ENCODE measurements at regions not wholly inside any gene's neighbourhood (a gene's known extent, or its start where the extent isn't known, plus 50 kb on each side); places are given as distances from the start of the nearest gene placed in this dataset.
"Not testable (repeated sequence)": the region's sequence is repeated elsewhere in the genome, so short reads cannot be mapped to it uniquely, and the experiment has no call there.

DNA sequence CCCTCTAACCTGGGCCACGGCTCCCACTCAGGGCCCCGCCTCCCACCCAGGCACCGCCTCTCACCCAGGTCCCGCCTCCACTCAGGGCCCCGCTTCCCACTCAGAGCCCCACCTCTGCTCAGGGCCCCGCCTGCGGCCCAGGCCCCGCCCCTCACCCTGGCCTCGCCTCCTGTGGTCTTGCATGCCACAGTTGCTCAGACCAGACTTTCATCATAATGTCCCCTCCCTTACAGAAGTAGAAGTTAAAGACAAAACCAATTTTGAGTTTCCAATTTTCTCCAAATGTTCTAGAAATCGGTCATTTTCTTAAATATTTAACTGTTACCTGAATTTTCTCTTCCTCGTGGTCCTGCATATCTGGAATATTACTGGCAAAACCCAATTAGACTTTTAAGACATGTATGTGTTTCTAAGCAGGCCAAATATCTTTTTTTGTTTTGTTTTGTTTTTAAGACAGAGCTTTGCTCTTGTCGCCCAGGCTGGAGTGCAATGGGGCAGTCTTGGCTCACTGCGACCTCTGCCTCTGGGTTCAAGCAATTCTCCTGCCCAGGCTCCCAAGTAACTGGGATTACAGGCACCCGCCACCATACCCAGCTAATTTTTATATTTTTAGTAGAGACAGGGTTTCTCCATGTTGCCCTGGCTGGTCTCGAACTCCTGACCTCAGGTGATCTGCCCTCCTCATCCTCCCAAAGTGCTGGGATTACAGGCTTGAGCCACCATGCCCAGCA is 102.8 kb downstream of the FAM53A start:
- CTCF ChIA-PET: interaction anchor here (0.7 kb wide), 1 partner anchor 15 kb away, joined by 3 read pairs; no protein-coding TSS in a partner anchor
- H3K9me3 ChIP-seq (ENCODE audit: control extremely low read depth in 1 of 5, control insufficient read depth in 4 of 5, insufficient read depth in 2 of 5, low read depth in 1 of 5, low read length in 4 of 5); H3K36me3 ChIP-seq (ENCODE audit: control insufficient read depth in 4 of 4, insufficient read depth in 4 of 4, low read length in 3 of 4); H3K27me3 ChIP-seq (replicated peaks in 2 of 5; ENCODE audit: control insufficient read depth in 4 of 5, insufficient read depth in 5 of 5, low read length in 4 of 5); H3K4me3 ChIP-seq (ENCODE audit: control insufficient read depth in 1 of 7, extremely low read depth in 1 of 7, insufficient read depth in 4 of 7, low read depth in 2 of 7, low read length in 6 of 7): not testable (repeated sequence)
- DNase-seq: peak; percentile 93 to 96 (median 95)
- WGBS (ENCODE audit: insufficient coverage): 29% methylated on average over 10 of the region's 15 CpGs
- Histone ChIP-seq H3K27ac (ENCODE audit: insufficient read depth in 1 of 2, low read depth in 1 of 2, low read length in 2 of 2, poor library complexity in 1 of 2, severe bottlenecking in 2 of 2) (peak overlapping the region in 1 of 2 experiments; percentile 43), H3K4me1 (ENCODE audit: control extremely low read depth in 1 of 4, control insufficient read depth in 4 of 4, insufficient read depth in 4 of 4, low read length in 3 of 4) (peaks cover 0 to 21% (median 16%) of the 10 kb centered on the region in 4 experiments)
- POLR2A ChIA-PET: interaction anchor here (0.6 kb wide), 1 partner anchor 10 kb away, joined by 3 read pairs; no protein-coding TSS in a partner anchor

DNA sequence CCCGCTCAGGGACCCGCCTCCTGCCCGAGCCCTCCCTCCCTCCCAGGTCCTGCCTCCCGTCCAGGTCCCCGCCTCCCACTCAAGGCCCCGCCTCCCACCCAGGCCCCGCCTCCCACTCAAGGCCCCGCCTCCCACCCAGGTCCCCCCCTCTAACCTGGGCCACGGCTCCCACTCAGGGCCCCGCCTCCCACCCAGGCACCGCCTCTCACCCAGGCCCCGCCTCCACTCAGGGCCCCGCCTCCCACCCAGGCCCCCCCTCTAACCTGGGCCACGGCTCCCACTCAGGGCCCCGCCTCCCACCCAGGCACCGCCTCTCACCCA is 103.5 kb downstream of the FAM53A start:
- H3K9me3 ChIP-seq (ENCODE audit: control extremely low read depth in 1 of 5, control insufficient read depth in 4 of 5, insufficient read depth in 2 of 5, low read depth in 1 of 5, low read length in 4 of 5); DNase-seq; H3K27me3 ChIP-seq (replicated peaks in 2 of 5; ENCODE audit: control insufficient read depth in 4 of 5, insufficient read depth in 5 of 5, low read length in 4 of 5); CTCF ChIA-PET; H3K4me3 ChIP-seq (ENCODE audit: control insufficient read depth in 1 of 7, extremely low read depth in 1 of 7, insufficient read depth in 4 of 7, low read depth in 2 of 7, low read length in 6 of 7); H3K36me3 ChIP-seq (ENCODE audit: control insufficient read depth in 4 of 4, insufficient read depth in 4 of 4, low read length in 3 of 4); H3K27ac ChIP-seq (ENCODE audit: insufficient read depth in 1 of 2, low read depth in 1 of 2, low read length in 2 of 2, poor library complexity in 1 of 2, severe bottlenecking in 2 of 2): not testable (repeated sequence)
- WGBS (ENCODE audit: insufficient coverage): no CpG with 5 or more reads among the region's 16 CpGs
- POLR2A ChIA-PET: interaction anchor here (0.9 kb wide), 1 partner anchor 140 kb away, joined by 4 read pairs; the partner anchor contains the start of genes TACC3 and TMEM129
- peaks cover 0 to 21% (median 16%) of the 10 kb centered on the region in 4 experiments for H3K4me1 ChIP-seq (ENCODE audit: control extremely low read depth in 1 of 4, control insufficient read depth in 4 of 4, insufficient read depth in 4 of 4, low read length in 3 of 4)

DNA sequence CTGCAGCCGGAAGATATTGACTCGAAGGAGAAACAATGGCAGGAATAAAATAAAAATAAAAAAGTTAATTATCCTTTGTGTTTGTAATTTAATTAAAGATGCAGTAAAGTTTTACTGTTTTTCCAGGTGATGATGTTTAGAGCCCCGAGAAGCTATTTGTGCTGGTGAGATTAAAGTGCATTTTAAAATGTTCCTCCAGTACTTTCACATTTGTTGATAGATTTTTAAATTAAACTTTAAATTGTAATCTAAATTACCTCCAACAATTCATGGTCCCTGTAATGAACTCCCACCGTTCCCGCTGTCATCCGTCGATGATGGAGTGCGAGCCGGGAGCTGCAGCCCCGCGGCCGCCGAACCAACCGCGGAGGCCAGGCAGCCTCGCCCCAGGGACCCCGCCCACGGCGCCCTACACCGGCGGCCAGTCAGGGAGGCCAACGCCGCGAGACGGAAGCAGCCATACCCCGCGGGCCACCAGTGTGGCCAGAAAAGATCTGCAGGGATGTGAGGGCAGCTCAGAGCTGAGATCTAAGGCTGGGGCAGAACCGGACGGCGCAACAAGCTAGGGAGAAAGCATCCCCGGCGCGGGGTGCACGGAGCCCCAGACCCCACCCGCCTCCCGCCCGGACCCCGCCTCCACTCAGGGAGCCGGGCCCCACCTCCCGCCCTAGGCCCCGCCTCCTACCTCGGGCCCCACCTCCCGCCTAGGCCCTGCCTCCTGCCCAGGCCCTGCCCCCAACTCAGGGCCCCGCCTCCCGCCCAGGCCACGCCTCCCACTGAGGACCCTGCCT is 104.0 kb downstream of the FAM53A start:
- WGBS (ENCODE audit: insufficient coverage): 0% methylated on average over 33 of the region's 46 CpGs
- CTCF ChIA-PET: no interaction called here

DNA sequence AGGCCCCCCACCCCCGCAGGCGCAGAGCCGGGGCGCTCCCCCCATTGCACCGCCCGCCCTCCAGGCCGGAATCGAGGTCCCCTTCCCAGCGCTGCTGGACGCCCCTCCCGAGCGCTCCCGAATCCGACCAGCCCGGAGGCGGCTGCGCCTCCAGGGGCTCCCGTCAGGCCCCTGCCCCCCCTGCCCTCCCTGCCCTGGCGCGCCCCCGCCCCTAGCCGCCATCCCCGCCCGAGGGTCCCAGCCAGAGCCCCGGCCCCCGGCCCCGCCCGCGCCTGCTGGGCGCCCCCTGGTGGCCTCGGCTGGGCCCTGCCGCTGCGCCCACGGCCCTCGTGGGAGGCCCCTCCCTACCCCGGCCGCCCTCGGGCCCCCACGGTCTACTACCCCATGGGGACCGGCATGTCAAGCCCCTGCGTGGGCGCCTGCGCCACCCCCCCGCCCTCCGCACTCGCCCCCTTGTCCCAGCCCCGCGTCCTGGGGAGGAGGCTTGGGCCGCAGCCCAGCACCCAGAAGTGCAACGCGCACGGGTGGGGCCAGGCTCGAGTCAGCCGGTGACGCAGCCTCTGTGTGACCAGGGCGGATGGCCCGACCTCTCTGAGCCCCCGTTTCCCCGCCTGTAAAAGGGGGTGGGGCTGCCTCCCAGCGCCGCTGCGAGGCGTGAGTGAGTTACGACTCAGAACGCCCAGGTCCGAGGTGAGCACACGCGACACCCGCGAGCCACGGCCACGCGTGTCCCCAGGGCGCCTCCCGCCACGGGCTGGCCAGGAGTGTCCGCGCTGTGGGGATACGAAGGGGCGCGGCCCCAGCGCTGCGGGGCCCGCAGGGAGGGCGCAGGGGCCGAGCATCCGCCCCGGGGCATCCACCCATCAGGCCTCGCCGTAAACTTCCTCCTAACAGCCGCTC is 104.9 kb downstream of the FAM53A start:
- H3K27ac ChIP-seq (ENCODE audit: insufficient read depth in 1 of 2, low read depth in 1 of 2, low read length in 2 of 2, poor library complexity in 1 of 2, severe bottlenecking in 2 of 2): peak overlapping the region in 1 of 2 experiments; percentile 66
- peak overlapping the region; percentile 62 to 83 (median 73) for H3K4me3 ChIP-seq (ENCODE audit: control insufficient read depth in 1 of 7, extremely low read depth in 1 of 7, insufficient read depth in 4 of 7, low read depth in 2 of 7, low read length in 6 of 7)
- no peaks in the 10 kb centered on the region for H3K27me3 ChIP-seq (replicated peaks in 2 of 5; ENCODE audit: control insufficient read depth in 4 of 5, insufficient read depth in 5 of 5, low read length in 4 of 5)
- POLR2A ChIA-PET: interaction anchor here (0.7 kb wide), 1 partner anchor 17 kb away, joined by 3 read pairs; no protein-coding TSS in a partner anchor
- DNase-seq: peak; percentile 53 to 77 (median 72)
- H3K36me3 ChIP-seq (ENCODE audit: control insufficient read depth in 4 of 4, insufficient read depth in 4 of 4, low read length in 3 of 4): no peaks in the 10 kb centered on the region
- CTCF ChIA-PET: no interaction called here
- under 1% methylated on average over 55 of the region's 91 CpGs for WGBS (ENCODE audit: insufficient coverage)
- peaks cover 0 to 21% (median 16%) of the 10 kb centered on the region in 4 experiments for H3K4me1 ChIP-seq (ENCODE audit: control extremely low read depth in 1 of 4, control insufficient read depth in 4 of 4, insufficient read depth in 4 of 4, low read length in 3 of 4)
- H3K9me3 ChIP-seq (ENCODE audit: control extremely low read depth in 1 of 5, control insufficient read depth in 4 of 5, insufficient read depth in 2 of 5, low read depth in 1 of 5, low read length in 4 of 5): no peaks in the 10 kb centered on the region

More for the DNA sequence above, 104.0 kb downstream of the FAM53A start:
- Histone ChIP-seq H3K9me3 (ENCODE audit: control extremely low read depth in 1 of 5, control insufficient read depth in 4 of 5, insufficient read depth in 2 of 5, low read depth in 1 of 5, low read length in 4 of 5) (peaks cover 0 to 4% (median 0%) of the 10 kb centered on the region in 5 experiments), H3K4me1 (ENCODE audit: control extremely low read depth in 1 of 4, control insufficient read depth in 4 of 4, insufficient read depth in 4 of 4, low read length in 3 of 4) (peaks cover 0 to 21% (median 16%) of the 10 kb centered on the region in 4 experiments), H3K4me3 (ENCODE audit: control insufficient read depth in 1 of 7, extremely low read depth in 1 of 7, insufficient read depth in 4 of 7, low read depth in 2 of 7, low read length in 6 of 7) (peak overlapping the region; percentile 70 to 83 (median 78)), H3K27me3 (replicated peaks in 2 of 5; ENCODE audit: control insufficient read depth in 4 of 5, insufficient read depth in 5 of 5, low read length in 4 of 5) (no peaks in the 10 kb centered on the region), H3K27ac (ENCODE audit: insufficient read depth in 1 of 2, low read depth in 1 of 2, low read length in 2 of 2, poor library complexity in 1 of 2, severe bottlenecking in 2 of 2) (peak overlapping the region in 1 of 2 experiments; percentile 66), H3K36me3 (ENCODE audit: control insufficient read depth in 4 of 4, insufficient read depth in 4 of 4, low read length in 3 of 4) (no peaks in the 10 kb centered on the region)
- POLR2A ChIA-PET: interaction anchor here (0.7 to 0.9 kb wide), 2 partner anchors 16 to 141 kb away, joined by 3 to 4 read pairs; partner anchors contain the start of genes TACC3 and TMEM129
- DNase-seq: peak; percentile 94 to 97 (median 96)

DNA sequence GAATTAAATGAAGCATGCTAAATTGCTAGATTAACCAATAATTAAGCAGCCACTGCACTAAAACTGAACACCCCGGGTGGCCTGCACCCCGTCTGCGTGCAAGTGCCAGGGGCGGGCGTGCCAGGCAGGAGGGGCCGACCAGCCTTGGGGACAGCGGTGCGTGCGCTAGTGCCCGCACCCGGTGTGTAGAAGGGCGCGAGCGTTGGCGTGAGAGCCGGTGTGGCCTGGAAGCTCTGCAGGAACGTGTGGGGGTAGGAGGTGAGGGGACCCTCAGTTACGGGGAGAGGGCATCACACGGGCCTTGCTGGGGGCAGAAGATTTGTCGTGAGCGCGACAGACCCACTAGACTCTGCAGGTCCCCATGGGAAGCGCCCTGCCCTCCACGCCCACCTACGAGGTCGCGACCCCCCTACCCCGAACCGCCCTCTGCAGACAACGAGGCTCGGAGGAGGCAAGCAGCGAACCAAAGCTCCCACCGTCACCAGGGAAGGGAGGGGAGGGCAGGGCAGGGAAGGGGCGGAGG is 105.8 kb downstream of the FAM53A start:
- peak overlapping the region in 3 of 7 experiments; percentile 23 to 83 (median 46) for H3K4me3 ChIP-seq (ENCODE audit: control insufficient read depth in 1 of 7, extremely low read depth in 1 of 7, insufficient read depth in 4 of 7, low read depth in 2 of 7, low read length in 6 of 7)
- POLR2A ChIA-PET: no interaction called here
- 73% methylated on average over 10 of the region's 34 CpGs for WGBS (ENCODE audit: insufficient coverage)

DNA sequence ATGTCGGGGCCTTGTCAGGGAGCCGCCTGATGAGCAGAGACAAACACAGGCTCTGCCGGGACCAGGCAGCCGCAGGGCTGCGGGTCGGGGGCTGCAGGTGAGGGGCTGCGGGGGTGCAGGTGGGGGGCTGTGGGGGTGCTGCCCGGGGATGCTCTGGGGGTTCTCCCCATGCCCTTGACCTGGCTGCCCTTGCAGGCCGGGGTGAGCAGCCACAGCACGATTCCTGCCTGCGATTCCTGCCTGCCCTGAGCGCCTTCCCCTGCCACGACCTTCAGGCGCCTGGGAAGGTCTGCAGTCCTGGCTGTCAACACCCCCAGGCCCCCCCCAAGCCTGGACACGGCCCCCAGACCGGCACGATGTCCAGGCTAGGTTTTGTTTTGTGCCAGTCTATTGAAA is 106.3 kb downstream of the FAM53A start:
- DNase-seq: no peak
- H3K9me3 ChIP-seq (ENCODE audit: control extremely low read depth in 1 of 5, control insufficient read depth in 4 of 5, insufficient read depth in 2 of 5, low read depth in 1 of 5, low read length in 4 of 5): no peaks in the 10 kb centered on the region
- H3K27ac ChIP-seq (ENCODE audit: insufficient read depth in 1 of 2, low read depth in 1 of 2, low read length in 2 of 2, poor library complexity in 1 of 2, severe bottlenecking in 2 of 2): no peak overlapping the region
- WGBS (ENCODE audit: insufficient coverage): 90% methylated on average over 14 of the region's 17 CpGs
- no peaks in the 10 kb centered on the region for H3K36me3 ChIP-seq (ENCODE audit: control insufficient read depth in 4 of 4, insufficient read depth in 4 of 4, low read length in 3 of 4)
- H3K4me1 ChIP-seq (ENCODE audit: control extremely low read depth in 1 of 4, control insufficient read depth in 4 of 4, insufficient read depth in 4 of 4, low read length in 3 of 4): peaks cover 0 to 21% (median 16%) of the 10 kb centered on the region in 4 experiments
- CTCF ChIA-PET: no interaction called here
- no peak overlapping the region for H3K4me3 ChIP-seq (ENCODE audit: control insufficient read depth in 1 of 7, extremely low read depth in 1 of 7, insufficient read depth in 4 of 7, low read depth in 2 of 7, low read length in 6 of 7)
- POLR2A ChIA-PET: no interaction called here
- no peaks in the 10 kb centered on the region for H3K27me3 ChIP-seq (replicated peaks in 2 of 5; ENCODE audit: control insufficient read depth in 4 of 5, insufficient read depth in 5 of 5, low read length in 4 of 5)

More for the DNA sequence above, 105.8 kb downstream of the FAM53A start:
- H3K36me3 ChIP-seq (ENCODE audit: control insufficient read depth in 4 of 4, insufficient read depth in 4 of 4, low read length in 3 of 4): no peaks in the 10 kb centered on the region
- no peak overlapping the region for H3K27ac ChIP-seq (ENCODE audit: insufficient read depth in 1 of 2, low read depth in 1 of 2, low read length in 2 of 2, poor library complexity in 1 of 2, severe bottlenecking in 2 of 2)
- CTCF ChIA-PET: no interaction called here
- H3K4me1 ChIP-seq (ENCODE audit: control extremely low read depth in 1 of 4, control insufficient read depth in 4 of 4, insufficient read depth in 4 of 4, low read length in 3 of 4): peaks cover 0 to 21% (median 16%) of the 10 kb centered on the region in 4 experiments
- no peaks in the 10 kb centered on the region for H3K9me3 ChIP-seq (ENCODE audit: control extremely low read depth in 1 of 5, control insufficient read depth in 4 of 5, insufficient read depth in 2 of 5, low read depth in 1 of 5, low read length in 4 of 5)
- H3K27me3 ChIP-seq (replicated peaks in 2 of 5; ENCODE audit: control insufficient read depth in 4 of 5, insufficient read depth in 5 of 5, low read length in 4 of 5): no peaks in the 10 kb centered on the region
- peak in 2 of 3 donors; percentile 28 to 41 for DNase-seq
